Midbrain (tissue), 1 donor: ENCODE measurements at regions not wholly inside any gene's neighbourhood (a gene's known extent, or its start where the extent isn't known, plus 50 kb on each side); places are given as distances from the start of the nearest gene placed in this dataset.
"Not testable (repeated sequence)": the region's sequence is repeated elsewhere in the genome, so short reads cannot be mapped to it uniquely, and the experiment has no call there.

Experiments
- DNase-seq: peaks from one replicate; lab custom pipeline; 2025; lab: John Stamatoyannopoulos, UW

GRCh38 chr21:19993268-19993667 lies 1004.9 kb upstream of the NCAM2 start:
- no peak for DNase-seq

GRCh38 chr21:19995253-19995652 lies 1003.0 kb upstream of the NCAM2 start:
- DNase-seq = no peak

GRCh38 chr21:19998453-19998852 lies 999.8 kb upstream of the NCAM2 start:
- DNase-seq = no peak

GRCh38 chr21:19999369-20000272 lies 998.6 kb upstream of the NCAM2 start:
- no peak for DNase-seq

- no peak for DNase-seq
These were observed 993.8 kb upstream of the NCAM2 start for GRCh38 chr21:20004367-20004766.

GRCh38 chr21:20010691-20011200 lies 987.5 kb upstream of the NCAM2 start:
- no peak for DNase-seq

GRCh38 chr21:20013851-20014250 lies 984.4 kb upstream of the NCAM2 start:
- DNase-seq = no peak

GRCh38 chr21:20016435-20017005 lies 981.7 kb upstream of the NCAM2 start:
- DNase-seq = no peak

- no peak for DNase-seq
These were observed 978.2 kb upstream of the NCAM2 start for GRCh38 chr21:20020026-20020425.

- DNase-seq = no peak
These were observed 975.0 kb upstream of the NCAM2 start for GRCh38 chr21:20023193-20023592.

- no peak for DNase-seq
These were observed 973.5 kb upstream of the NCAM2 start for GRCh38 chr21:20024741-20025140.

- DNase-seq = no peak
These were observed 971.7 kb upstream of the NCAM2 start for GRCh38 chr21:20026543-20026942.

GRCh38 chr21:20030390-20030789 lies 967.8 kb upstream of the NCAM2 start:
- no peak for DNase-seq

GRCh38 chr21:20031807-20032206 lies 966.4 kb upstream of the NCAM2 start:
- DNase-seq = no peak

- peak; percentile 1 for DNase-seq
These were observed 957.4 kb upstream of the NCAM2 start for GRCh38 chr21:20040768-20041167.

- DNase-seq = no peak
These were observed 953.0 kb upstream of the NCAM2 start for GRCh38 chr21:20045197-20045596.

GRCh38 chr21:20048130-20048837 lies 949.9 kb upstream of the NCAM2 start:
- not testable (repeated sequence) for DNase-seq

GRCh38 chr21:20083336-20083735 lies 914.9 kb upstream of the NCAM2 start:
- DNase-seq = no peak

- no peak for DNase-seq
These were observed 914.3 kb upstream of the NCAM2 start for GRCh38 chr21:20083925-20084324.

GRCh38 chr21:20086508-20086907 lies 911.7 kb upstream of the NCAM2 start:
- no peak for DNase-seq

- DNase-seq = no peak
These were observed 891.8 kb upstream of the NCAM2 start for GRCh38 chr21:20106368-20106767.

GRCh38 chr21:20108016-20108415 lies 890.2 kb upstream of the NCAM2 start:
- no peak for DNase-seq
